NCI-H2227 treated with DMSO at 0.1 percent for 48 hours (cell line): ENCODE measurements at regions not wholly inside any gene's neighbourhood (a gene's known extent, or its start where the extent isn't known, plus 50 kb on each side); places are given as distances from the start of the nearest gene placed in this dataset.
A peak's percentile ranks its signal among the peaks of the same experiment; 100 is the strongest.

ENCODE experiments used
- DNase-seq: peaks from one replicate; lab custom pipeline; 2025; lab: John Stamatoyannopoulos, UW

DNA sequence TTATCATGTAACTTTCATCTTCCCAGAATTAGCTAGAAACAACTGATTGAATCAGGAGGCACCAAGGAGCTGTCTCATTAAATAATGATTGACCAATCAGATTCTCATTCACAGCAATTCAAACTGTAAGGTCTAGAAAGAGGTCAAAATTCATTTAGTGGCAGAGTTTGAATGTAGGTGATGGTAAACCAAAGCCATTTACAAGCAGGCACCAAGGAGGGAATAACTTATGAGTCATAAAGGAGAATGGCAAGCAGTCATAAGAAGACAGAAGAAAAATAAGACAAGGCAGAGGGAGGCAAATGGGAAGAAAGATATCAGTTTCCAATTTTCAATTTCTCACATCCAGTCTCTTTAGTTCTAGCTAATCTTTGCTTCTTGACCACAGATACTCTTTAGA is 52.9 kb upstream of the DEFB112 start:
- DNase-seq: no peak

DNA sequence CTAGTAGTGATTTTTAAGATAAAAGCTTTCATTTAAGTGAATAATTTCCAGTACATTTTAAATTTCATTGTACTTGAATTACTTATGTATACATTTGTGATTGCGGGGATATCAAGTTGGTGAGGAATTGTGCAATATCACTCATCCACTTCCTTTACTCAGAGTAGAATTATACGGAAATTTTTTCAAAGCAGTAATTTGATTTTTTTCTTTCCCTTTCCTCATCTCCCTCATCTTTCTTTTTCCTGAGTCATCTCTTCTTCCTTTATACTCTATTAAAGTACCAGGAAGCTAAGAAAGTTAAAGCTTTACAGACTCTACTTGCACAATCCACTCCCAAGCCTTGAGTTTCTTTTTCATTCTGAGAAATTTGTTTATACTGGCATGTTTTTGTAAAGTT is 60.9 kb upstream of the DEFB112 start:
- DNase-seq: no peak

DNA sequence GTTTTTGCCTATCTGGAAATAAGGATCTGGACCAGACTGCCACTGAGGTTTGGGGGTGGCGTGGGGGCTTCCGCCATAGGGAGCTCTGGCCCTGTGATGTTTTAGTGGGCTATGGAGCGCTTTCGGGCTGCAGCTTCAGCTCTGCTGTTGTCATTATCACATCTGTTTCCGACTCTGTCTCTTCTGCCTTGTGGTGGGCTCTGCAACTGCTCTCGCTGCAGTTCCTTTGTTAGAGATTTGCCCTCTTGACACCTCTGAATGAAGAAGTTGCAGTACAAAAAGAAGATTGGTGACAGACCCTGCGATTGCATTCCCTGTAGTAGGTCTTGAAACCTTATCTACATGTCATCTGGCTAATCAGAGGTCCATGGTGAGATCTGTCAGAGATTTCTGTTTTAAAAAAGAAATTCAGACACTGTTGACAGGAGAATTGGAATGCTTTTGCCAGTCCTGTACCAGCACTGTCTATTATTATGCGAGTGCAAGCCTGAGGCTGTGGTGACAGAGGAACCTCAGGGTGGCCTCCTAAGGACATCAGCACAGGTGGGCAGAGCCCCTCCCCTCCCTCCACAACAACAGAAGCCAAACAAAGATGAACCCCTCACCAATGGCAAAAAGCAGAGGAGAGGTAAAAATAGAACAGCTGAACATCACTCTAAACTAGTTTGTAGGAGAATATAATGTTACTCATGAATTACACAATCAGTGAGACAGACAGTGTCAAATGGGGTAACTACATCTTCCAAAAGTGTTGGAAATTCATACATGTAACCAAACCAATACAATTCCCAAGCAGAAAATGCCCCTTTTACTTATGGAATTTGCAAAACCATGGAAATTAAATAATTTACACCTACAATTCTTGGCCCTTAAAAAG is 63.5 kb upstream of the DEFB112 start:
- no peak for DNase-seq

DNA sequence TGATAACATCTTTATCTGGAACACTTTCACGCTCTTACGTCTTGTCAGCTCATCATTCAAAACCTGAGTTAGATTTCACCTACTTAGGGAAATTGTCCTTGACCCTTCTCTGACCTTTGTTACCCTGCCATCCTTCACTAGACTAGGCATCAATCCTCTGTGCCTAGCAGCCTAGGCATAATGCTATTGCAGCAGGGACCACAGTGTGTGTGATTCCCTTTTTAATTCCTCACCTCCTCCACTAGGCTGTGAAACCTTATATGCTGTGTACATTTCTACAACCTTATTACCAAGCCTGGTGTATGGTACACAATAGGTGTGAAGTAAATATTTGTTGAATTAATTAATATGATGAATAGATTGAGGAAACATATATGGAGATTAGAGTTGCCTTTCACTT is 66.7 kb upstream of the DEFB112 start:
- DNase-seq: no peak

DNA sequence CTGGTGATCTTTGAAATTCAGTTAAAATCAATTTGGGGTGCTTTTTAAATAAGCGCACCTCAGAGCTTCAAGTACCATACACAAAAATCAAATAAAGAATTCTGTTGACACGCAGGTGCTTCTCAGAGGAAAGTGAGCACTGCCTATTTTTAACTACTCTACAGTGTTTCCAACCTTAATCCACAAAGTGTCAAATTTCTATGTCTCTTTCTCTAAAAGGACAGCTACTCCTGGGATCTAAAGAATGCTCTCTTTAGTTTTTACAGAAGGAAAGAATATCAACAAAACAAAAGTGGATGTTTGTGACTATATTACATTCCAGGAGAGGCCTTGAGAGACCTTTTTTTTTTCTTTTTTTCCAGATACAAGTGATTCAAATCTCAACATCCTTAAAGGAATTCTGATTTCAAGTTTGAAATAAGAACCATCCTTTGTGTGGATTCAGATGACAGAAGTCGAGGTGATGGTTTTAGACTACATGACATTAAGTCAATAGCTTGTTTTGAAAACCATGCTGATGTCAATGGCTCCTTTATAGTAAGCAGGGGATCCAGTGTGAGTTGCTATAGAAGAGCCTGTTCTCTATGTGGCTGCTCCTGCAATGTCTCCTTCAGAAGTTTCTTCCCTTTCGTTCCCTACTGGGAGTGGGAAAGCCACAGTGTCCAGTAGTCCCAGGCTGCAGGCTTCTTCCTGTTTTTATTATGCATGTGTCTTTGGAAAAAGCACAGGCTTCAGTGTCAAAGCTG is 67.2 kb upstream of the DEFB112 start:
- DNase-seq: no peak

DNA sequence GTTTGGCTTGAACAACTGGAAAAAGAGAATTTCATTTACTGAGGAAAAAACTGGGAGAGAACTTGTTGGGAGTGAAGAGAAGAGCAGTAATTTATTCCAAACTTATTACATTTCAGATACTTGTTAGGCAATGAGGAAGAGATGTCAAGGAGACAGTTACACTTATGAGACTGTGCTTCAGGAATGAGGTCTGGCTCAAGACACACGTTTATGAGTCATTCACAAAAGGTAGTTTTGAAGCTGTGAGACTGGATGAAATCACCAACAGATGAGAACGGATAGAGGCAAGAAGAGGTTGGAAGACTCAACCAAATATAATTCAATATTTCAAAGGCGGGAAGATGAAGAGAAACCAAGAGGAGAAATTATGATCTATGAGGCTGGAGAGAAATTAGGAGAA is 70.6 kb upstream of the DEFB112 start:
- no peak for DNase-seq

DNA sequence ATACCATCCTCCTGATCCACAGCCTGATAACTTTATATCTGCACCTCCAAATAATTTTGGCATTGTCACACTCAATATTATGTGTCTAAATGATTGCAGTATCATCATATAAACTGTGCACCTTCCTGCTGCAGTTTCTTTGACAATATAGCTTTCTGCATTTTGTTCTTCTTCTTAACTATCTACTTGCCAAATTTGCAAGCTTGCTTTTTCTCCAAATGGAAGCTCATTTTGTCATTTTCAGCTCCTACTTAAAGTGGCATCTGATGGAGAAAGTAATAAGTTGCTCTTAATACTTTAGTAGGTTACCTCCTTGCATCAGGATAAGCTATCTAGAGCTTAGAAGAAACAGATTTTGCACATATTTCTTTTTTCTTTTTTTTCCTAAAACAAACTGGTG is 74.0 kb upstream of the DEFB112 start:
- no peak for DNase-seq

DNA sequence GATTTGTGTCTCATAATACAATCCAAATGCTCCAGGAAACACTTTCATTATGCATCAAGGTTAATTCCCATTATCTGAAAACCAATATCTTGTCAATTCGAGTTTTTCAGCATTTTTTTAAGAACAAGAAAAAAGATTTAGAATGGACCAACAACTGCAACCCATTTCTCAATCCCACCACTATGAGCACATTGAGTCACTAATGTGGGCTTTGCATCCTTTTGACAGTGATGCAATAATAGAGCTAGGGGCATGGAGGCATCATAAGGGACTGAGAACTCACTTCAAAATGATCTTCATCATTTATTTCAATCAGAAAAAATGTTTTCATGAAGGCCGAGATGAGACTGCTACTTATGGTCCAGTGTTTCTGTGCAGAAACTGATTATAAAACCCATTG is 74.8 kb upstream of the DEFB112 start:
- no peak for DNase-seq

DNA sequence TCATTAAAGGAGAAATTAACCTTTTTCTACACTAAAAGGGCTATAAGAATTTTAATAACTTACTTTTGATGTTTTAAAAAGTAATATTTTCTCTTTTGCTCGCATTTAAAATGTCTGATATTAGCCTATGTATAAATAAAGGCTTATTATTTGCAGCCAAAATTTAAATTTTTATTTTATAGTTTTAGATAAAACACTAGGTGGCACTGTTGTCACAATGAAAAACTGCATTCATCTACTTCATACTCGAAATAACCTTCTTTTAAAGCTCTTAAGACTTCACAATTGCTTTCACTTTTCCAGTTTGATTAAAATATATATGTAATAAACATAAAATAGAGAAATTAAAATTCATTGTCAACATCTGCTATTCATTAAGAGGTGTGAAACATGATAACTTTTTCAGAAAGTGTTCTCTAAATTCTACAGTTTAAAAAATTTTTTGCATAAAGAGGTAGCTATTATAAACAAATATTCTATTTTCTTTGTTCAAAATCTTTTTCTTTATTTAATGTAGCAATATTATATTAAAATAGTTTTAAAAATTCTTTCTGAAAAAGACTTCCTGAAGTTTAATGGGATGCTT is 78.8 kb upstream of the DEFB112 start:
- no peak for DNase-seq

DNA sequence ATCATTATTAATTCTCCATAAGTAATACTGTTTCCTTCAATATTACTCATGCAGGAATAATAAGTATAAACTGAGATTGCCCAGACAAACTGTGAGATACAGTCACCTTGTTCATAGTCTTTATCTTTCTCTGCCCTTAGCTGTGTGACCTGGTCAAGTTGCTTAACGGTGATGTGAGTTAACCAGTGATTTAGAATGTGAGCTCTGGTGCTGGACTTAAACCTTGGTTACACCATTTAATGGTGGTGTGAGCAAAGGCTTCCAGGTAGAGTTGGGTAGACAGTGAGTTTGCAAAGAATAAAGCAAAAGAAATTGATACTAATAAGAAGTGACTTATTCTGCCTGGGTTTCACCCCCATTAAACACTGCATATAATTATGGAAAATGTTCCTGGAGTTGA is 86.2 kb upstream of the DEFB112 start:
- no peak for DNase-seq

DNA sequence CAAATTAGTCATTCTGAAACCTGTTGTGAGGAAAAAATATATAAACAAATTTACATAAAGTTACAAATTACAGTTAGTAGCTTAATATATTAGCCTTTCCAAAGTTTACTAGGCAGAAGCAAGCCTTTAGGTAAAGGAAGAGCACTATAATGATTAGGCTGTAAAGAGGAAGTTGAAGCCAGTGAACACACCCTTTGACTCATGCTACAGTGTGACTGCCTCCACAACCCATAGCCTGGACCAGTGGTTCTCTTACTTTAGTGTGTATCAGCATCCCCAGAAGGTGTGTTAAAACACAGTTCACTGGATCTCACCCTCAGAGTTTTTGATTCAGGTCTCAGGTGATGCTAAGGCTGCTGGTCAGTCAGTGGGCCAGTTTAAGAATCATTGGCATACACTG is 91.4 kb upstream of the DEFB112 start:
- no peak for DNase-seq

DNA sequence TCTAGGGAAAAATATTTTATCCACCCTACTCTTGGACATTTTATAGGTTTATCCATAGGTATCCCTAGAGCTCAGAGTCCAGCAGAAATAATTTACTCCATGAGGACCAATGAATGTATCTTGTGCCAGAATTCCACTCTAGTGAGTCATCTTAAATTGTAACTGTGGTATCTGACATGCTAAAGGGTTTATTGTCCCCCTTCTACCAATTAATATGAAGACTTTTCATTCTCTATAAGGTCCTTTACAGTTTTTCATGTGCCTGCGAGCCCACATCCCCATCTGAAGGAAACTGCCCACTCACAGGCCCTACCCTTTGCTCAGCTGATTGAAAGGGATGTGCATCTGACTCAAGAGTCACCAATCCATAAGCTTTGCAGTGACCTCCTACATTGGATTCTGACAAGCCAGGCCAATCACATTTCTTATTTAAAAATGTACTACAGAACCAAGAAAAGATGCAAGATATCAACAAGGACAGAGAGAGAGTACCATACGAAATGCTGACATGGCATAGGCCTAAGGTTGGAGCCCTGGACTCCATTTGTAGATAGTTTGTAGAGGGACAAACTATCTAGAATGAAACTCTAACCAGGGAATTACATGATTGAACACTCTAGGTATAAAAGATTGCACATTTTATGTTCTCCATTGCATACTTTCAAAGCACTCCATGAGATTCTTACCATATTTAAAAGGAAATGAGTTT is 93.4 kb upstream of the DEFB112 start:
- DNase-seq: no peak

DNA sequence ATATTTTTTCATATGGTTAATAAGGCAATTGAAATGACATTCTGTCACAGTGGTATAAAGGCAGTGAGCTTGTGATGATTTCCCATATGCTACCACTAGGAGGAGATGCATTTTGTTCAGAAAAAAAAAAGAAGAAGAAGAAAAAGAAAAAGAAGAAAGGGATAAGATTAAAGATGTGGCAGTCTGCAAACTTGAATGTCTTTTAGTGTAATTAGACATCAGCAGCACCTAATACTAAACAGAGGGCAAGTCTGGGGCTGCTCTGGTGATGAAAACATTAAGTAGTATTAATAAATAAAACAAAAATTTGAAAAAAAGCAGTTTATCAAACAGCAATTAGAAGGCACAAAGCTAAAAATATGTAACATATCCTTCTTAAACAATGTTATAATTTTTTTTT is 95.4 kb upstream of the DEFB112 start:
- no peak for DNase-seq

DNA sequence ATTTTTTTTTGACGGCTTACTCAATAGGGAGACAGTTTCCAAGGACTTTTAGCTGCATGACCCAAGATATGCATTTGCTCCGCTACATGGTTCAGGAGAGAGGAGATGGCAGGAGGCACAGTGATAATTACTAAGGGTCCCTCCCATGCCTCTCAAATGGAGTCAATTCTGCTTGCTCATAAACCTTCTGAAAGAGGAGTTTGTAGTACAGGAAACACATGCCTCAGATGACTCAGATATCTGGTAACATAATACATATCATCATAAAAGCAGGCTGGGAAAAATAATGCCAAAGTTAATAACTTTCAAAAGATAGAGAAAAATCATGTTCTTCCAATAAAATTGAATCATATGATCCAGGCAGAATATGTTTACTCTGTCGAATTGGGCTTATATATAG is 97.6 kb upstream of the DEFB112 start:
- no peak for DNase-seq

DNA sequence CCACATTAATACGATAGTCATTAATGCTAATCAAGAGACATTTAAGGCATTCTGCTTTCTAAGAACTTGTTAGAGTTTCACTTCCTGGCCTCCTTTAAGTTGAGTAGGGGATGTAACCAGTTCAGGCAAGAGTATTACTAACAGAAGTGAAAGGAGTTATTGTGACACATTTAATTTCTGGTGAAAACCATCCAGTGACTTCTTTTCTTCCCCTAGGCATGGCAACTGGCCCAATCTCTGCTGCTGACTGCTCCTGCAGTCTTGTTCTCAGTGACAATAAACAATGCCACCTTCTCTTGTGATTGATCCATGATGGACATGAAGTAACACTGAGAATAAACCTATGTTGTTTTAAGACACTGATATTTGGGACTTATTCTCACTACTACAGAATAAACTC is 130.9 kb upstream of the DEFB112 start:
- no peak for DNase-seq

DNA sequence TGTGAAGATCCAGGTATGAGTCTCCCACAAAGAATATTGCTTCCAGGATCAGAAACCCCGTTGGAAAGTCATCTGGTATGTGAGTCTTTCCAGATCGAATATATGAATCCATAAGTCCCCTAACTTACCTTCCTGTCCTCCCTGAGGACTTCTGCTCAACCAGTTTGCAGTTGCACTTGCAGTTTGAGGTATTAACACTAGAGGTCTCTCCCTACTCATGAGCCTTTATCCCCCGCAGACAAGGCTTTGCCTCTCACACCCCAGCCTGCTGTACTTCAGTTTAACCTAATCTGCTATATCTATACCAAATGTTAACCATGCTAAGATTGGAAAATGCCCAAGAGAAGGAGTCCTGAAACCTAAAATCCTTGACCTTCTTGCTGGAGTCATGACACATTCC is 135.3 kb upstream of the DEFB112 start:
- no peak for DNase-seq

DNA sequence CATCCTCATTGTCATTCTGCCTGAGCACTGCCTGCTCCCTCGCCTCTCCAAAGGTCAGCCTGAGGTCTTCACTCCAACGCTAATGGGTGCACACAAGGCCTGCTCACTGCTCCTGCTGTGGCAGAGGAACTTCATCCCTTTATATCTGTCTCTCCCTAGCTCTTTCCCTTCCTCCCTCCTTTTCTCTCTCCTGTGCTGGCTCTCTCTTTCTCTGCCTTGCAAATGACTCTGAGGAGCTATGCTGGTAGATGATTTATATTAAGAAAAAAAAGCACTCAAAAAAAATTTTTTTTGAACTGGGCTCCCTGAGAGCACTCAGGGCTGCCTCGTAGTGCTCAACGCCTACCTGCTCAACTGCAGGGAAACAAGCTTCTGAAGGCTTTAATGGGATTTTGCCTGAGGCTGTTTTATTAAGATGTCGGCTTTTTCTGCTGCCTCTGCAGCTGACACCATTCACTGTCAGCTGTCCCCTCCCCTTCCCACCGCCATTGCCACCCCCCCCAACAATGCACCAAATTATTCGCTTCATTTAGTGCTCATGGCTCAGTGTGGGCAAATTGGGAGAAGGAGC is 137.7 kb upstream of the DEFB112 start:
- DNase-seq: peak; percentile 15

DNA sequence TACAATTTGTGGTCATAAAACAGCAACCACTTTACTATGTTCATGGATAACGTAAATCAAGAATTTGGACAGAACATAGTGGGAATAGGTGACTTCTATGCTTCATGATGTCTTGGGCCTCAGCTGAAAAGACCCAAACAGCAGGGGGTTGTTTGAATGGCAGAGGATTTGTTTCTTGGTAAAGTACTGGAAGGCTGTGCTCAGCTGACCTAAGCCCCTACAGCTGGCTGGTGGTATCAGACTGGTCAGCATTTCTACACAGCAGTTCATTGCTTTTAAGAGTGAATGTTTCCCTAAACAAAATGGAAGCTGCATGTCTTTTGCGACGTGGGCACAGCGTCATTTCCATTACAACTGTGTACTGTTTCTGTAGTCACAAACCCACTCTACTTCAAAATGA is 148.5 kb upstream of the DEFB112 start:
- DNase-seq: no peak

DNA sequence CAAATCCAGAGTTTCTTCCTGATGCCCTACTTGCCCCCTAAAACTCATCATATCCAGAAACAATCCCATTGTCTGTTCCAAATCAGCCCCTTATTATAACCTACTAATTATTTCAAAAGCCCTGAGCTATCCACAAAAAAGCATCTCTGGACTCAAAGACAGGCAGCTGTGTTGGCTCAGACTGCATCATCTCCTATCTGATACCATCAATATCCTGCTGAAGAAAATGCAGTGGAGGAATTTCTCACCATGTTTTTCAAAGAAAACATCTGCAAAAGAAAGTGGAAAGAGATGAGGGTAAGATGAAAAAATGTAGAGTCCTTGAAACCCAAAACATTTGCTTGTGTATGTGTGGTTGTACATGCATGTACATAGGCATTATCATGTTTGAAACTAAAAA is 153.0 kb upstream of the DEFB112 start:
- no peak for DNase-seq

DNA sequence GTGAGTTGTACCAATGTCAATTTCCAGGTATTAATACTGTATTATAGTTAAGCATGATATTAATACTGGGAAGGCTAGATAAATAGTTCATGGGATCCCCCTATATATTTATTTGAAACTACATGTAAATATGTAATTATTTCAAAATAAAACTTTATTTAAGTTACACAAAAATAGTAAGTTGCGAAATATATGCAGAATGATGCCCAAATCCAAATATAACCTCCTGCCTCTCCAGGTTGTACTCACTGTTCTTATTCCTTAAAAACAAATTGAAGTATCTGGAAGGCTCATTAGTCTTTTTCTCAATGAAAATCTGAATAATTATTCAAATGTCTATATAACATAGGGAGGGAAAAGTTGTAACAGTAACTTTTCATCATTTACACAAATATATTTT is 161.9 kb upstream of the DEFB112 start:
- no peak for DNase-seq

DNA sequence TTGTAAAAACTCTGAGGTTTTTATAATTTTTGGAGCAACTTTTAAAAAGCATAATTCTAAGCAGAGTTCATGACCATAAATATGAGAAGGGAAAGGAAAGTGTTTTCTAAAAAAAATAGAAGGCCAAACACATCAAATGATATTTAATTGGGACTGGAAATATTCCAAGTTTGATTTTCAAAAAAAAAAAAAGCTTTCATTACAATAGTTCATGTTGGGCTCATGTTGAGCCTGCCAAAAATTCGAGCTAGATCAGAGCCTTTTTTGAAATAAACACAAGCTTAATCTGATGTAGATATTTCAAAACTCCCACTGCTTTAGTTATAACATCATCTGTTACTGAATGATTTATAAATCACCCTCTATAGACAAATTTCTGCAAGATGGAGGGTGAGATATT is 163.4 kb upstream of the DEFB112 start:
- DNase-seq: no peak

DNA sequence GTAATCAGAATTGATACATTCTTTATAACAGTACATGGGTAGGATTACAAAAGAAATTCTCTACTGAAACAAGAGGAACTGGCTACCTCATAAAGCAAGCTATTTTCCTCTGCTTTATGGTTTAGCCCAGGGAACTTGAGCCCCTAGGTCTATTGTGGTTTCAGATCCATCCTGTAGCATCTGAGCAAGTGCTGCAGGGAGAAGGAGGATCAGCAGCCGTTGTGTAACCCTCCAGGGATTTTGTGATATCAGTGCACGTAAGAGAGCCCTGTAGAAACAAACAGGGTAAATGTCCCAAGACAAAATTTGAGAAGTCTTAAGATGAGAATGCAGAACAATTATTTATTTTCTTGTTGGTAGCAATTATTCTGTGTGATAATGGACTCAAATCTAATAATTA is 165.2 kb upstream of the DEFB112 start:
- no peak for DNase-seq
